Right lobe of liver (tissue), 6 donors: ENCODE measurements at regions not wholly inside any gene's neighbourhood (a gene's known extent, or its start where the extent isn't known, plus 50 kb on each side); places are given as distances from the start of the nearest gene placed in this dataset.
A peak's percentile ranks its signal among the peaks of the same experiment; 100 is the strongest.
"Not testable (repeated sequence)": the region's sequence is repeated elsewhere in the genome, so short reads cannot be mapped to it uniquely, and the experiment has no call there.

Experiments used
- ATAC-seq, 4 donors: fragments of 200-7000 bp; cut with Tn5 transposase; one replicate each; pipeline ENCODE4 v1.9.1; 2020; ENCODE audit warnings: mild to moderate bottlenecking in 4 of 4, moderate library complexity in 4 of 4
- DNase-seq, 3 donors: peaks; one replicate each; pipeline ENCODE4 v3.0.0-alpha.2; 2020
- H3K27ac ChIP-seq, 3 donors: fragments of 200-600 bp; one replicate each; pipeline ENCODE4 v1.8.0; 2022
- H3K27me3 ChIP-seq, 2 donors: fragments of 200-600 bp; one replicate each; pipeline ENCODE4 v1.8.0; 2022
- H3K36me3 ChIP-seq, 4 donors: fragments of 200-600 bp; sonication (generic) in 1 of 4; one replicate each; pipeline versions ENCODE4 v1.5.1 to v1.8.0; 2017 to 2022; ENCODE audit warnings: control low read depth in 1 of 4
- H3K4me1 ChIP-seq, 4 donors: fragments of 200-600 bp; sonication (generic) in 1 of 4; one replicate each; pipeline versions ENCODE4 v1.5.1 to v1.8.0; 2017 to 2022; ENCODE audit warnings: control low read depth in 1 of 4
- H3K4me3 ChIP-seq, 3 donors: fragments of 200-600 bp; one replicate each; pipeline ENCODE4 v1.8.0; 2022
- H3K9me3 ChIP-seq, 4 donors: fragments of 200-600 bp; sonication (generic) in 1 of 4; one replicate each; pipeline versions ENCODE4 v1.5.1 to v1.8.0; 2017 to 2022; ENCODE audit warnings: control low read depth in 1 of 4
- CTCF ChIP-seq, 4 donors: fragments of 200-600 bp in 3 of 4; fragments of 450-650 bp in 1 of 4; IDR thresholded peaks; one replicate each; pipeline versions ENCODE4 v1.5.1 to v1.8.0; 2016 to 2022; ENCODE audit warnings: antibody characterized with exemption in 4 of 4, mild to moderate bottlenecking in 2 of 4
- POLR2A ChIP-seq: fragments of 450-650 bp; IDR thresholded peaks from one replicate; pipeline ENCODE4 v1.6.1; 2017; ENCODE audit warnings: antibody characterized with exemption, mild to moderate bottlenecking
- WGBS: methylation state at CpG from one replicate; pipeline ENCODE4 v1.1.6; 2018; ENCODE audit warnings: low coverage, low lambda C conversion rate; ENCODE audit not compliant: insufficient coverage; ENCODE audit errors: missing lambda C conversion rate; 5-methylcytosine and 5-hydroxymethylcytosine counted together
- intact Hi-C, 2 donors: fragments of 100-400 bp; cut with DNase I; formaldehyde crosslinking; loops; one replicate each; pipeline versions ENCODE4 v1.11.2 to v1.14.1; 2022
- donor health status: DM: no; HTN: yes; CAD: no.
- donor health status: DM: no; HTN: no; CAD: no.
- donor health status: DM: no; HTN: no; CAD: no.
- donor health status: DM: no; HTN: yes; CAD: no.
- donor health status: DM: no; HTN: yes; CAD: no.

GRCh38 chr6:169918954-169919549, 167.6 kb downstream of the ERMARD start:
- H3K4me3 ChIP-seq = no peak overlapping the region
- DNase-seq (no peak), ATAC-seq (no peak)
- no peaks in the 10 kb centered on the region for H3K36me3 ChIP-seq
- no peaks in the 10 kb centered on the region for H3K27me3 ChIP-seq
- WGBS = 74% methylated on average over 15 of the region's 26 CpGs
- peaks cover 0 to 34% (median 19%) of the 10 kb centered on the region in 4 donors for H3K4me1 ChIP-seq
- H3K9me3 ChIP-seq = no peaks in the 10 kb centered on the region
- intact Hi-C loops = no loop called here
- H3K27ac ChIP-seq = no peak overlapping the region
- no peak for TF ChIP-seq POLR2A
- TF ChIP-seq CTCF (IDR thresholded peaks at IDR 0.05) = no peak

- DNase-seq = no peak
- 91% methylated on average over 12 of the region's 21 CpGs for WGBS
- TF ChIP-seq POLR2A = no peak
- TF ChIP-seq CTCF (IDR thresholded peaks at IDR 0.05) = no peak
- no peak for ATAC-seq
- no peaks in the 10 kb centered on the region for H3K9me3 ChIP-seq
- H3K27me3 ChIP-seq = no peaks in the 10 kb centered on the region
- H3K4me1 ChIP-seq = peaks cover 0 to 34% (median 19%) of the 10 kb centered on the region in 4 donors
- no peak overlapping the region for H3K4me3 ChIP-seq
- intact Hi-C loops = no loop called here
- H3K27ac ChIP-seq = no peak overlapping the region
- no peaks in the 10 kb centered on the region for H3K36me3 ChIP-seq
Measured at GRCh38 chr6:169918239-169918953, 167.0 kb downstream of the ERMARD start.

- H3K4me3 ChIP-seq = no peak overlapping the region
- intact Hi-C loops = no loop called here
- no peak overlapping the region for H3K27ac ChIP-seq
- no peak for DNase-seq
- H3K27me3 ChIP-seq = no peaks in the 10 kb centered on the region
- TF ChIP-seq CTCF (IDR thresholded peaks at IDR 0.05) (no peak), POLR2A (no peak)
- H3K9me3 ChIP-seq = no peaks in the 10 kb centered on the region
- H3K36me3 ChIP-seq = no peaks in the 10 kb centered on the region
- H3K4me1 ChIP-seq = peaks cover 0 to 24% (median 15%) of the 10 kb centered on the region in 4 donors
- no peak for ATAC-seq
- no CpG with 5 or more reads among the region's 3 CpGs for WGBS
Measured at GRCh38 chr6:169917153-169917552, 165.7 kb downstream of the ERMARD start.

- H3K9me3 ChIP-seq = no peaks in the 10 kb centered on the region
- TF ChIP-seq CTCF (IDR thresholded peaks at IDR 0.05) = no peak
- TF ChIP-seq POLR2A = no peak
- peak in 1 of 3 donors; percentile 57 for DNase-seq
- ATAC-seq = peak; percentile 62 to 75 (median 68)
- H3K4me3 ChIP-seq = no peak overlapping the region
- H3K4me1 ChIP-seq = peaks cover 0 to 19% (median 6%) of the 10 kb centered on the region in 4 donors
- no peaks in the 10 kb centered on the region for H3K27me3 ChIP-seq
- WGBS = 58% methylated on average over 17 of the region's 22 CpGs
- intact Hi-C loops = no loop called here
- no peaks in the 10 kb centered on the region for H3K36me3 ChIP-seq
- no peak overlapping the region for H3K27ac ChIP-seq
Measured at GRCh38 chr6:169915769-169916550, 164.5 kb downstream of the ERMARD start.

GRCh38 chr6:169913745-169914144, 162.3 kb downstream of the ERMARD start:
- intact Hi-C loops, ATAC-seq, H3K4me3 ChIP-seq, H3K9me3 ChIP-seq, DNase-seq, H3K27ac ChIP-seq, H3K27me3 ChIP-seq, H3K36me3 ChIP-seq: not testable (repeated sequence)
- 92% methylated on average over 3 of the region's 3 CpGs for WGBS
- H3K4me1 ChIP-seq = peaks cover 0 to 14% (median 0%) of the 10 kb centered on the region in 4 donors
